Keratinocyte (primary cell): ENCODE measurements at regions not wholly inside any gene's neighbourhood (a gene's known extent, or its start where the extent isn't known, plus 50 kb on each side); places are given as distances from the start of the nearest gene placed in this dataset.

ENCODE experiments used
- EZH2 ChIP-seq: IDR thresholded peaks from one replicate; pipeline ENCODE4 v1.6.1; 2012; ENCODE audit warnings: inconsistent platforms, mild to moderate bottlenecking, low read length, moderate library complexity
- TF ChIP-seq, protein P1 (sequence below), 3 experiments: IDR thresholded peaks in 1 of 3; conservative IDR thresholded peaks in 1 of 3; optimal IDR thresholded peaks in 1 of 3; 2 replicates in 2 of 3; 3 replicates in 1 of 3; pipeline versions ENCODE3 to v1.5.1; 2011; ENCODE audit warnings: low read length in 3 of 3, mild to moderate bottlenecking in 3 of 3, moderate library complexity in 2 of 3, control low read depth in 1 of 3, inconsistent platforms in 1 of 3; ENCODE audit not compliant: insufficient read depth in 2 of 3; ENCODE audit errors: extremely low read depth in 1 of 3

GRCh38 chr2:235223011-235223410, 270.8 kb upstream of the AGAP1 start:
- TF ChIP-seq, protein P1, sequence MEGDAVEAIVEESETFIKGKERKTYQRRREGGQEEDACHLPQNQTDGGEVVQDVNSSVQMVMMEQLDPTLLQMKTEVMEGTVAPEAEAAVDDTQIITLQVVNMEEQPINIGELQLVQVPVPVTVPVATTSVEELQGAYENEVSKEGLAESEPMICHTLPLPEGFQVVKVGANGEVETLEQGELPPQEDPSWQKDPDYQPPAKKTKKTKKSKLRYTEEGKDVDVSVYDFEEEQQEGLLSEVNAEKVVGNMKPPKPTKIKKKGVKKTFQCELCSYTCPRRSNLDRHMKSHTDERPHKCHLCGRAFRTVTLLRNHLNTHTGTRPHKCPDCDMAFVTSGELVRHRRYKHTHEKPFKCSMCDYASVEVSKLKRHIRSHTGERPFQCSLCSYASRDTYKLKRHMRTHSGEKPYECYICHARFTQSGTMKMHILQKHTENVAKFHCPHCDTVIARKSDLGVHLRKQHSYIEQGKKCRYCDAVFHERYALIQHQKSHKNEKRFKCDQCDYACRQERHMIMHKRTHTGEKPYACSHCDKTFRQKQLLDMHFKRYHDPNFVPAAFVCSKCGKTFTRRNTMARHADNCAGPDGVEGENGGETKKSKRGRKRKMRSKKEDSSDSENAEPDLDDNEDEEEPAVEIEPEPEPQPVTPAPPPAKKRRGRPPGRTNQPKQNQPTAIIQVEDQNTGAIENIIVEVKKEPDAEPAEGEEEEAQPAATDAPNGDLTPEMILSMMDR (optimal IDR thresholded peaks at IDR 0.05 in 1 of 3, IDR thresholded peaks at IDR 0.05 in 1 of 3, conservative IDR thresholded peaks at IDR 0.05 in 1 of 3; ENCODE audit: extremely low read depth in 1 of 3, insufficient read depth in 2 of 3, low read length in 3 of 3) = no peak
- no peak for TF ChIP-seq EZH2
